Activated CD8-positive, alpha-beta memory T cell treated with anti-CD3 and anti-CD28 coated beads, Interleukin-2, amount 10 ng/mL, durations not matched to agents 7 days and 5 days (primary cell): ENCODE measurements at regions not wholly inside any gene's neighbourhood (a gene's known extent, or its start where the extent isn't known, plus 50 kb on each side); places are given as distances from the start of the nearest gene placed in this dataset.
"Not testable (repeated sequence)": the region's sequence is repeated elsewhere in the genome, so short reads cannot be mapped to it uniquely, and the experiment has no call there.

Source experiments
- ATAC-seq: fragments of 150-1000 bp; cut with Tn5 transposase; one replicate; pipeline ENCODE4 v1.10.0; 2021; ENCODE audit warnings: moderate library complexity
- CTCF ChIA-PET: fragments of 350-600 bp; sonication (Branson Sonifier 250); formaldehyde crosslinking; loops from one replicate; lab custom pipeline; 2021; ENCODE audit warnings: antibody characterized with exemption; lab: Charles Lee
- DNase-seq: peaks from one replicate; pipeline ENCODE4 v3.0.0-alpha.2; 2020
- H3K27ac Mint-ChIP-seq: one replicate; pipeline ENCODE4 v1.8.0; 2021; ENCODE audit warnings: mild to moderate bottlenecking, mixed read lengths
- H3K27me3 Mint-ChIP-seq: one replicate; pipeline ENCODE4 v1.8.0; 2021; ENCODE audit warnings: mixed read lengths
- H3K36me3 Mint-ChIP-seq: one replicate; pipeline ENCODE4 v1.8.0; 2021; ENCODE audit warnings: mild to moderate bottlenecking, mixed read lengths
- H3K4me1 Mint-ChIP-seq: one replicate; pipeline ENCODE4 v1.8.0; 2021; ENCODE audit warnings: mixed read lengths
- H3K4me3 Mint-ChIP-seq: one replicate; pipeline ENCODE4 v1.8.0; 2021; ENCODE audit warnings: mild to moderate bottlenecking, moderate library complexity, mixed read lengths
- H3K9me3 Mint-ChIP-seq: one replicate; pipeline ENCODE4 v1.8.0; 2022; ENCODE audit warnings: low read depth, mixed read lengths

DNA sequence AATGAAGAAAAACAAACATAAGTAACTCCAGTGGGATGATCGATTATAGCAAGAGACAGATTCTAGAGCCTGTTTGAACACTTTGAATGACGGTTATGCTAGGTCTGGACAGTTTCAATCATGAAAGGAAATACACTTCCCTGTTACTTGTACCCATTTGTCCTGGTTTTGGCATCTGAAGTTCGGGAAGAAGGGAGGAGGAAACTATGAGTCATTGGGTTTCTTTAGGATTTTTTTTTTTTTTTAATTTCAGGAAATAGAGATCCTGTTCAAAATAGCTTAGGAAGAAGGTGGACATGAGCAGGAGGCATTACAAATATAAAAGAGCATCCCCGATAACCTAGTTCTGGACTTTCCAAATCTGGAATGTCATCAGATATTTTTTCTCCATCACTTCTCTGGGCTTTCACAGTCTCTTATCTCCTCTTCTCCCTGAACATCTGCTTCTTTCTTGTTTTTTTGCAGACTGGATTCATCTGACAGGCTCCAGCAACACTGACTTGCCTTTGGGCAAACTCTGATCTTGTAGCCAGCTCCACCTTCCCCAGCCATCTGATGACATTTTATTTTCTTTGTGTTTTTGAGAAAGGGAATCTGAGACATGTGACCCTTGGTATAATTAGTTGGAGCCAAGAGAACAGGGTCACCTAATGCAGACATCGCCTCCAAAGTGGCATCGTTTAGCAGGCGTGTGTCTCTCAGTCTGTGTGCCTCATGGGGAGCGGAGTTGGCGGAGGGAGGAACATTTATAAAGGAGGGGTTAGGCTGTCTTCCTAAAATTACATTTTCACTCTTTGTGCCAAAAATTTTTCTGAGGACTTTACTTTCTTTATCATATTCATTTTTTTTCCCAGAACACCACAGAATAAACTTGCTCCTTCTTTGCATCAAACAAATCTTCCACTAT lies 195.3 kb upstream of the EPHA4 start:
- CTCF ChIA-PET = no interaction called here
- no peak overlapping the region for H3K27ac Mint-ChIP-seq
- no peaks in the 10 kb centered on the region for H3K36me3 Mint-ChIP-seq
- ATAC-seq (no peak), DNase-seq (no peak)
- H3K27me3 Mint-ChIP-seq = no peaks in the 10 kb centered on the region
- no peaks in the 10 kb centered on the region for H3K9me3 Mint-ChIP-seq
- no peak overlapping the region for H3K4me3 Mint-ChIP-seq
- no peaks in the 10 kb centered on the region for H3K4me1 Mint-ChIP-seq

GRCh38 chr2:221762496-221762895 lies 190.4 kb upstream of the EPHA4 start:
- no peak for DNase-seq
- Mint-ChIP-seq H3K9me3 (peaks cover 4% of the 10 kb centered on the region), H3K36me3 (no peaks in the 10 kb centered on the region), H3K4me1 (no peaks in the 10 kb centered on the region), H3K27me3 (no peaks in the 10 kb centered on the region), H3K4me3 (no peak overlapping the region), H3K27ac (no peak overlapping the region)
- ATAC-seq = no peak
- CTCF ChIA-PET = no interaction called here

- peaks cover 4% of the 10 kb centered on the region for H3K9me3 Mint-ChIP-seq
- ATAC-seq = no peak
- no peaks in the 10 kb centered on the region for H3K36me3 Mint-ChIP-seq
Measured at GRCh38 chr2:221761260-221761659, 189.2 kb upstream of the EPHA4 start.

DNA sequence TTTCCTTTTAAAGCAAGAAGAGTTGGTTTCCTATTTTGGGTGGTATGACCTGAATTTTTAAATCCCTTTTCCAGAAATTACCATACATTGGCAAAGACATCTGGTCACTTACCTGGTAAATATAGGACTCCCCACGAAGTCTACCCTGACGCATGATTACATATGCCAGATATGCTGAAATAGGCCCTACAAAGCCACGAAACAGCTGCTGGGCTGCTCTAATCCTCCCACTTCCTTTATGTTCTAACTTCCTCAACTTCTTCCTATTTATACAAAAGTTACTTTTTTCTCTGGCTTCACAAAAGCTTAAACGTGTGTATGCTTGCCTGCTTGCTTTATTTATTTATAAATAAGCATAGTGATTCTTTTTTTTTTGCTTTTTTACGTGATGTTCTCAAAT lies 186.0 kb upstream of the EPHA4 start:
- CTCF ChIA-PET = no interaction called here
- no peak for ATAC-seq
- no peaks in the 10 kb centered on the region for H3K36me3 Mint-ChIP-seq
- no peak overlapping the region for H3K27ac Mint-ChIP-seq
- H3K4me3 Mint-ChIP-seq = no peak overlapping the region
- no peaks in the 10 kb centered on the region for H3K4me1 Mint-ChIP-seq
- peaks cover 4% of the 10 kb centered on the region for H3K9me3 Mint-ChIP-seq
- DNase-seq = no peak
- no peaks in the 10 kb centered on the region for H3K27me3 Mint-ChIP-seq

More at GRCh38 chr2:221761260-221761659, 189.2 kb upstream of the EPHA4 start:
- CTCF ChIA-PET = no interaction called here
- DNase-seq = no peak
- no peaks in the 10 kb centered on the region for H3K27me3 Mint-ChIP-seq
- no peak overlapping the region for H3K27ac Mint-ChIP-seq
- H3K4me3 Mint-ChIP-seq = no peak overlapping the region
- H3K4me1 Mint-ChIP-seq = no peaks in the 10 kb centered on the region

DNA sequence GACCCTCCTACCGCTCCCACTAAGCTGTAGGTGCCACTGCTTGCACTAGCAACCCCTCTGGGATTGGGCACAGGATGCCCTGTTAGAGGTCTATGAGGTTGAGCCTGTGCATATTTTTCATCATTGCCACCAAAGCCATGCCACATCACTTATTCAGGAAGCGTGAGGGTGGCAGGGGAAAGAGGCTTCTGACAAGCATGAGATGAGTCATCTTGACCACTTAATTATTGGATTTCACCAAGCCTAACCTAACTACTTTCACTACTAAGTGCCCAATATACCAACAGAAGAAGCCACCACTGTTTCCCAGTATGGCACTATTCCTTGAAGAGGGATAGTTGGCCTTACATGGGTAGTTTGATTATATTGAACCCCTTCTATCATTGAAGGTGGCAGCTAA lies 181.3 kb upstream of the EPHA4 start:
- ATAC-seq (no peak), DNase-seq (no peak)
- H3K27me3 Mint-ChIP-seq = no peaks in the 10 kb centered on the region
- no peak overlapping the region for H3K4me3 Mint-ChIP-seq
- no peaks in the 10 kb centered on the region for H3K36me3 Mint-ChIP-seq
- H3K4me1 Mint-ChIP-seq = no peaks in the 10 kb centered on the region
- H3K27ac Mint-ChIP-seq = no peak overlapping the region
- H3K9me3 Mint-ChIP-seq = no peaks in the 10 kb centered on the region
- CTCF ChIA-PET = no interaction called here

- no peaks in the 10 kb centered on the region for H3K4me1 Mint-ChIP-seq
- DNase-seq (no peak), ATAC-seq (no peak)
- no peaks in the 10 kb centered on the region for H3K9me3 Mint-ChIP-seq
- no peaks in the 10 kb centered on the region for H3K36me3 Mint-ChIP-seq
- no peak overlapping the region for H3K27ac Mint-ChIP-seq
- CTCF ChIA-PET = no interaction called here
- H3K4me3 Mint-ChIP-seq = no peak overlapping the region
- no peaks in the 10 kb centered on the region for H3K27me3 Mint-ChIP-seq
Measured at GRCh38 chr2:221752781-221753180, 180.7 kb upstream of the EPHA4 start.

DNA sequence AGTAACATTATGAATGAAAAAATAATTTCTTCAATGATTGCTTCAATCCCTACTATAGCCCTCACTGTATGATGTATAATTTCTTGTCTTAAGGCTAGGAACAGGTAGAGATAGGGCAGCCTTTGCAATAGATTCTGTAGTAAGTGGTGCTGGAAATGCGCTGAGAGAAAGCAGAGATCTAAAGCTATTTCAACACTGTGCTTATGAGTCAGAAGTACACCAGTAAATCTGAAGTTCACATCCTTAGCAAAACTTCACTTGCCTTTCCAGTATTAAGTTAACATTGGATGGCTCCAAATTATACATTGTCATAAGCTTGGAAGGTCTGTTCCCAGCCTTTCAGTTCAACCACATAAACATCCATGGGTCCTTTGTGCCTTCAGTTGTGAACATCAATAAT lies 178.2 kb upstream of the EPHA4 start:
- no peak overlapping the region for H3K27ac Mint-ChIP-seq
- DNase-seq = no peak
- no peak overlapping the region for H3K4me3 Mint-ChIP-seq
- H3K27me3 Mint-ChIP-seq = no peaks in the 10 kb centered on the region
- peaks cover 2% of the 10 kb centered on the region for H3K9me3 Mint-ChIP-seq
- H3K4me1 Mint-ChIP-seq = no peaks in the 10 kb centered on the region
- CTCF ChIA-PET = no interaction called here
- no peak for ATAC-seq
- H3K36me3 Mint-ChIP-seq = no peaks in the 10 kb centered on the region

DNA sequence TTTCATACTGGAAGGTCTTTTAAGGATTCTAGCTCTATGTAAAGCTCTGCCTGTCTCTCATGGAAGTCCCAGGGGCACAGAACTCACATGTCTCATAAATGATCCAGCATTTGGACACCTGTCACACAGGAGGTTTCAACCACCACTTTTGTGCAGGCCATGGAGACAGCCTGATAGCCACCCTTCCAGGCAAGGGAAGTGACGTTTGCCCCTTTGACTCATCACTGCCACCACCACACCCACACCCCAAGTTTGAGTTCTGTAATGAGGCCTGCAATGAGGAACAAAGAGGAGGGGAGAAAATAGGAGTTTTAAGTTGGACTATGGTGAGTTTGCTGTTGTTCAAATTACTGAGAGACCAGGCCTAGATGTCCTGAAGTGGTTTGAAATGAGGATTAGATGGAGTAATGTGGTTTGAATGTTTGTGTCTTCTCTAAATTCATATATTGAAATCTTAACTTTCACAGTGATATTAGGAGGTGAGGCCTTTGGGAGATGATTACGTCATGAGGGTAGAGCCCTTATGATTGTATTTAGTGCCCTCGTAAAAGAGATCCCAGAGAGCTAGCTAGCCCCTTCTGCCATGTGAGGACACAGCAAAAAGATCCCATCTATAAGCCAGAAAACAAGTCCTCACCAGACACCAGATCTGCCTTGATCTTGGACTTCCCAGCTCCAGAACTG lies 175.3 kb upstream of the EPHA4 start:
- Mint-ChIP-seq H3K27ac (no peak overlapping the region), H3K4me1 (no peaks in the 10 kb centered on the region), H3K36me3 (no peaks in the 10 kb centered on the region), H3K9me3 (peaks cover 4% of the 10 kb centered on the region), H3K27me3 (no peaks in the 10 kb centered on the region), H3K4me3 (no peak overlapping the region)
- ATAC-seq = no peak
- CTCF ChIA-PET = no interaction called here
- DNase-seq = no peak

GRCh38 chr2:221741496-221742211 lies 169.6 kb upstream of the EPHA4 start:
- no peaks in the 10 kb centered on the region for H3K36me3 Mint-ChIP-seq
- peaks cover 8% of the 10 kb centered on the region for H3K9me3 Mint-ChIP-seq
- H3K27me3 Mint-ChIP-seq = no peaks in the 10 kb centered on the region
- H3K4me1 Mint-ChIP-seq = no peaks in the 10 kb centered on the region
- no peak overlapping the region for H3K27ac Mint-ChIP-seq
- H3K4me3 Mint-ChIP-seq = no peak overlapping the region
- ATAC-seq (no peak), DNase-seq (no peak)
- CTCF ChIA-PET = no interaction called here

GRCh38 chr2:221731432-221732145 lies 159.5 kb upstream of the EPHA4 start:
- no peaks in the 10 kb centered on the region for H3K36me3 Mint-ChIP-seq
- DNase-seq (no peak), ATAC-seq (no peak)
- no peaks in the 10 kb centered on the region for H3K27me3 Mint-ChIP-seq
- H3K4me1 Mint-ChIP-seq = no peaks in the 10 kb centered on the region
- CTCF ChIA-PET = no interaction called here
- H3K9me3 Mint-ChIP-seq = peaks cover 3% of the 10 kb centered on the region
- no peak overlapping the region for H3K27ac Mint-ChIP-seq
- H3K4me3 Mint-ChIP-seq = no peak overlapping the region

DNA sequence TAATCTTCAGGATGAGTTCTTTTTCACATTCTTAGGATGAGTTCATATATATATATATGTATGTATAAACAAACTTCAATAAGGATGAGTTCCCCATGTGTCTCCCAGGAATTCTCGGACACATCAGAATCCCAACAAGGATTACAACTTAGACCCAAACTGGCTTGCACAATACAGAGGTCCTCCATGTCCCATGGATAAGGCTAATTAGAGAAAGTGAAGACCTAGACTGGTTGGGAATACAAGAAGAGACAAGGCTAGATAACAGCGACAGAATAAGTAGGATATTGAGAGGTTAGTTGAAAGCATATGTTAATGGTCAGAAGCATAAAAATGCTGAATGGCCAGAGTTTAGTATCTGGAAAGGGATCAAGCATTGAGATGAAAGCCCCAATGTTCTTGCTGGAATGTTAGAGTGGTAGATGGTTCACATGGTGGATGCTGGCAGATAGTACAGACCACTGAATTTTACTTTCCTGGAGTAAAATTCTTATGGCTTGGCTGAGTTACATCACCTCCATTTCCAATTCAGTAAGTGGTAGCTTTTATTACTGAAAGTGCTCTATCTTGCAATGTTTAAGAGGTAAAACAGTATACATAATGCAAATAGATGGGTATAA lies 154.9 kb upstream of the EPHA4 start:
- ATAC-seq (peak; percentile 23), DNase-seq (no peak)
- H3K4me1 Mint-ChIP-seq = no peaks in the 10 kb centered on the region
- CTCF ChIA-PET = no interaction called here
- H3K36me3 Mint-ChIP-seq = no peaks in the 10 kb centered on the region
- H3K27me3 Mint-ChIP-seq = no peaks in the 10 kb centered on the region
- peaks cover 6% of the 10 kb centered on the region for H3K9me3 Mint-ChIP-seq
- no peak overlapping the region for H3K27ac Mint-ChIP-seq
- no peak overlapping the region for H3K4me3 Mint-ChIP-seq

DNA sequence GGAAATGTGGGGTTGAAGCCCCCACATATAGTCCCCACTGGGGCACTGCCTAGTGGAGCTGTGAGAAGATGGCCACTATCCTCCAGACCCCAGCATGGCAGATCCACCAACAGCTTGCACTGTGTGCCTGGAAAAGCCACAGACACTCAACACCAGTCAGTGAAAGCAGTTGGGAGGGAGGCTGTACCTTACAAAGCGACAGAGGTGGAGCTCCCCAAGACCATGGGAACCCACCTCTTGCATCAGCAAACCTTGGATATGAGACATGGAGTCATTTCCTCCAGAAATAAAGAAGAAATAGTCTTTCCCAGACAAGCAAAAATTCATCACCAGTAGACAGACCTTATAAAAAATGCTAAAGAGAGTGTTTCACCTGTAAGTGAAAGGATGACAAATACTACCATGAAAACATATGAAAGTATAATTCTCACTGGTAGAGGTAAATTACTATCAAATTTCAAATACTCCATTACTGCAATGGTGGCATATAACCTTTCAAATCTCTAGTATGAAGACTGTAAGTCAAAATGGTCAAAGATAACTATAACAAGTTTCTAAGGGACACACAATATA lies 152.6 kb upstream of the EPHA4 start:
- no peaks in the 10 kb centered on the region for H3K27me3 Mint-ChIP-seq
- H3K4me1 Mint-ChIP-seq = no peaks in the 10 kb centered on the region
- DNase-seq = no peak
- no peak overlapping the region for H3K4me3 Mint-ChIP-seq
- no peaks in the 10 kb centered on the region for H3K36me3 Mint-ChIP-seq
- H3K9me3 Mint-ChIP-seq = peaks cover 6% of the 10 kb centered on the region
- CTCF ChIA-PET = no interaction called here
- H3K27ac Mint-ChIP-seq = no peak overlapping the region
- peak; percentile 55 for ATAC-seq

GRCh38 chr2:221724117-221724516 lies 152.0 kb upstream of the EPHA4 start:
- H3K36me3 Mint-ChIP-seq, DNase-seq, ATAC-seq, CTCF ChIA-PET, H3K27ac Mint-ChIP-seq, H3K27me3 Mint-ChIP-seq, H3K4me3 Mint-ChIP-seq, H3K4me1 Mint-ChIP-seq, H3K9me3 Mint-ChIP-seq: not testable (repeated sequence)
